GM18858 (cell line): ENCODE measurements at regions not wholly inside any gene's neighbourhood (a gene's known extent, or its start where the extent isn't known, plus 50 kb on each side); places are given as distances from the start of the nearest gene placed in this dataset.
"Not testable (repeated sequence)": the region's sequence is repeated elsewhere in the genome, so short reads cannot be mapped to it uniquely, and the experiment has no call there.

Experiments used
- ATAC-seq: cut with Tn5 transposase; IDR thresholded peaks from one replicate; pipeline ENCODE4 v1.9.1; 2021; ENCODE audit not compliant: unreplicated experiment

GRCh38 chr5:57659886-57660285, 177.3 kb upstream of the ACTBL2 start:
- ATAC-seq = no peak

GRCh38 chr5:57658018-57658417, 175.4 kb upstream of the ACTBL2 start:
- no peak for ATAC-seq

- no peak for ATAC-seq
These were observed 172.6 kb upstream of the ACTBL2 start for GRCh38 chr5:57655228-57655627.

DNA sequence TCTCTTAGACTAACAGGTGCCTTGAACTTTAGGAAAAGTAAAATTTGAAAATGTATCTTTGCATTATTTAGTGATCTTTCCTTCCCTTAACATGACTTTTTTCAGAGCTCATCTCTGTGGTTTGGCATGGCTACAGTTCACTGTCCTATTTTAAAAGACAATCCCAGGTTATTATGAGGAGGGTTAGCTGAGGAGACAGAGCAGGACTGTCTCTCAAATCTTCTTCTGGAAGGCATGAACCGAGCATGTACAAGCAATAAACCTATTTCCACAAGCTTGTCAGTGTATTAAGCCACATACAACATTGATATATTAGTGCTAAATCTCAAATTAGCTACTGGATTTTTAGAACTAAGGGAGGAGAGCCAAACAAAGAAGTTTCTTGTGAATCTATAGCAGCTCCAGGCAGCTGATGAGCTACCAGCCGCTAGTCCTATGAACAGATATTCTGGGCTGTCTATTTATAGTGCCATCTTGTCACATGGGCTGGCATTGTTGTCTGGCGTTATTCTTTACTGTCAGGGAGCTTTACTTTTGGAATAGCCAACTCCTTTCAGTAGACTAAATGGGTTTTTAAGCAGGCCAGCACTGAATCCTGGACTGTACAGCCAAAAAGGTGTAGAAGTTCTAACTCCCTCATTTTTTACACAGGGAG, 171.2 kb upstream of the ACTBL2 start:
- ATAC-seq = no peak

DNA sequence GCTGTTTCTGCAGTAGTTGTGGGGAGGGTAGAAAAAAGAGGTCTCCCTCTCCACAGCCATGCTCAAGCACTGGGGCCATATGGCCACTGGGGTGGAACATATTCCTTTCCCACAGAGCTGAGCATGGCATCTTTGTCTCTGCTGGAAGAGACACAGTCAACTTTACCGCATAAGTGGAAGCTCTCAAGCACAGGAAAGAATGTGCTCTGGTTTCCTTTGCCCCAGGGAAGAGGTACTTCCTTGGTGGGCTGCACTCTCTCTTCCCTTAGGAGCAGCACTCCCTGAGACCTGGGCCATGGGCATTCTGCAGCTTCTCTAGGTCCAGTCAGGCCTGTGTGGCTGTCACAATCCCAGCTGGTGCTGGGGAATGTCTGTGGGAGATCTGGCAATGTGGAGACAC, 168.5 kb upstream of the ACTBL2 start:
- ATAC-seq = no peak

DNA sequence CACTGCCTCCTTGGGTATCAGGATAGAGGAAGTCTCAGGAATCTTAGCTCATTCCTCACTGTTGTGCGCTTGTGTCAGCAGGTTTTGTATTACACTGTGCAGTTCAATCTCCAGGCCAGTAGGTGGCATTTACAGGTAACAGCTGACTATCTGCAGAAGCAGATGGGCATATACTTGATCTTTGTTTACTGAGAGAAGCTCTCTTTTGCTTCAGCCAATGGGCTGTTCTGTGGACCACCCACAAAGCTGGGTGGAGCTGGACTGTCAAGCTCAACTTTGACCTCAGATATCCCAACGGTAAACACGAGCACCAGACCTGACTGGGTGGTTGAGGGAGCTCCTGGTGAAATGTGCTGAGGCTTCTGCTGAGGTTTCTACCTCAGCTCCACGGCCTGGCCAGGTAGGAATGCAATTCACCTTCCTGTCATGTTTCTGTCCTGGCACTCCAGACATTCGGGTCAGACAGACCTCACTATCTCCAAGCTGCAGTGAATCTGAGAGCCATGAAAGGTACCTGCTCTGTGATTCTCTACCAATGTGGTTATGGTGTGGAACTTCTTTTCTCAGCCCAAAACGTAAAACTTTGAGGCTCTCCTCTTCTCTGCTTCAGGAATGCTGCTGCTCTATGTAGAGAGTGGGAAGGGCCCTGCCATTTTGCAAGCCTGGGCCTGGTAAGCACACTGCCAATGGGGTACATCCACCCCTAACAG, 167.9 kb upstream of the ACTBL2 start:
- ATAC-seq = peak; percentile 97

GRCh38 chr5:57642698-57643097, 160.1 kb upstream of the ACTBL2 start:
- ATAC-seq = no peak

- no peak for ATAC-seq
These were observed 159.5 kb upstream of the ACTBL2 start for GRCh38 chr5:57642066-57642465.

DNA sequence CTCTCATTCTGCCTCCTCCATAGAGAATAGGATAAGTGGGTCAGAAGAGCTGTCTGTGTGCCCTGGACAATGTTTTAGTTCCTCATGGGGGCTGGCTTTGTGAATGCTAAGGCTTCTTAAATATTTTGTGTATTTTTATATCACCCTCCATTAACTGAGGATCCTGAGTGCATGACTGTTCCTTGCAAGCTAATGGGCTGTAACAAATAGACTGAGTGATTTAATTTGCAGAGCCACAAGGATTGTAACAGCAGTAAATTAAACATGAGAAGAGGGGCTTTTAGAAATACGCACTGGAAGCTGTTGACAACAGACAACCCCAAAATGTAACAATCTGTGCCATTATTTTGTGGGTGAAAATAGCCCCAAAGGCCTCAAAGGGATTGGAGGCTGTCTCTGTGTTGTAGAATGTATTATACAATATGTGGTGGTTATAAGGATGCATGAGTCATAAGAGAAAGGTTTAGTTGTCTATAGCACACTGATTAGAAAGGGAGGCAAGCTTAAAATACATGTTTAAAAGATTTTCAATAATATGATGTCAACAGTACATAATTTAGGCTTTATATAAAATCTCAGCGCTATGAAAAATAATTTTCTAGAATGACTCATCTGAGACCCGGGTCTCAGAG, 152.7 kb upstream of the ACTBL2 start:
- no peak for ATAC-seq

- ATAC-seq = no peak
These were observed 150.3 kb upstream of the ACTBL2 start for GRCh38 chr5:57632937-57633336.

- not testable (repeated sequence) for ATAC-seq
These were observed 148.5 kb upstream of the ACTBL2 start for GRCh38 chr5:57631139-57631538.

- no peak for ATAC-seq
These were observed 145.1 kb upstream of the ACTBL2 start for GRCh38 chr5:57627661-57628060.

DNA sequence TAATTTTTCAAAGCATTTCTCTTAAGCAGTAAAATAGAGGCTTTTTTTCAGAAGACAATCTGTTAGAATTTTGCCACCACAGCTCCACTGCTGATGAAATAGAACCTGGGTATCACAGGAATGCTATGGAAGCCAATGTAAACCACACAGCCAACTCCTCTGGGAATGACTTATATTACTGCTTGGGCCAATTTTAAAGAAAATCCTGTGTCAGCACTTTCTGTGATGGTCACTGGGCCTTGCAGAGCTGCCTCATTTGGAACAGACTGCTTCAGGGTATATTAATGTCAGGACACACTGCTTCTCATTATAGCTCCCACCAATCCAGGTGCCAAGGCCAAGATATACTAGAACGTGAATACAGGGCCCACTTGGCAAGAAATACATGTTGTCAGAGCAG, 144.1 kb upstream of the ACTBL2 start:
- ATAC-seq = no peak

DNA sequence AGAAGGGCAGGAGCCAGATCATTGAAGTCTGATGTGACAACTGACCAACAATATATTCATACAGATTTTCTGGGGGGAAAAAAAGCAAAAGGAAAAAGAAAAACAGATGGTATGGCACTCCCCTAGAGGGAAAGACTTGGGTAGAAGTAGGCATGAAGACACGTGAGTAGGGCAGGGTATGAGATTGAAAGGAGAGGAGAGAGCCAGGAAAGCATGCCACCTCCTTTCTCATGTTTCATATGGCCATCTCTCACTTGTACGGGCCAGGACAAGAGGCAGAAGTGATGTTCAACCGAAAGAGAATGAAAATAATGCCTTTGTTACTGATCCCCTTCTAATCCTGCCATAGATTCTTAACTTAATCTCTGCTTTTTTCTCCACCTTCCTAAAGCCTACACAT, 139.0 kb upstream of the ACTBL2 start:
- no peak for ATAC-seq

- no peak for ATAC-seq
These were observed 136.3 kb upstream of the ACTBL2 start for GRCh38 chr5:57618767-57619381.

DNA sequence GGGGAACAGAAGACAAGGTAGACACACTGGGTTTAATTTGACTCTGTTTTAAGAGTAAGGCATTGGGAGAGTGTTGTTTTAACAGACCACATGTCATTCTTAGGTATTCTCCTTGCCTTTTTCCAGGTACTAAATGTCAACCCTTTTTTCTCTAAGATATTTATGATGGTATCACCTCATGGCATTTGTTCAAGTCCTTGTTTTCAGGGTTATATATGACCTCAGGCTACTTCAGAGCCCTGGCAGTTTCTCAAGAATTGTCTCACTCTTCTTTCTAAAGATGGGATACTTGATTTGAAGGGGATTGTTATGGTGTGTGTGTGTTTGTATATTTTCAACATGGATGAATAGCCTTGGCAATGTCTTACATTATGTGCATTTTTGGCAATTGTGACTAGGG, 131.1 kb upstream of the ACTBL2 start:
- ATAC-seq = no peak

- no peak for ATAC-seq
These were observed 128.6 kb upstream of the ACTBL2 start for GRCh38 chr5:57611177-57611576.

- ATAC-seq = no peak
These were observed 125.9 kb upstream of the ACTBL2 start for GRCh38 chr5:57608542-57608941.

GRCh38 chr5:57601996-57602395, 119.4 kb upstream of the ACTBL2 start:
- ATAC-seq = no peak

DNA sequence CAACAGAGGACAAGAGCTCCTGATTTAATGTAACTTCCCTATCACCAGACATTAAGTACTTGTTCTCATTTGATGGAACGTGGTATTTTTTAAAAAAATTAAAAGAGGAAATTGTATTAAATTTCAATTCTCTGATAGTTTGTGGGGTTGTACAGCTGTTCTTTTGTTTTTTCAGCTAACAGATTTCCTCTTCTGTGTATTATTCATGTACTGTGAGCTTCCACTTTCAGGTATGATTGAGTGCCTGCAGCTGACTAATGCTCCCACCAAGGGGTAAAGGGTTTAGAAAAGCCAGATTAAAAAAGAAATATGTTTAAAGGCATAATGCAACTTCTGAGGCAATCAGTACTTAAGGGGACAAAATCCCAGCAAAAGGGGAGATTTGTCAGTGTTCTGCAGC, 117.7 kb upstream of the ACTBL2 start:
- ATAC-seq = no peak

DNA sequence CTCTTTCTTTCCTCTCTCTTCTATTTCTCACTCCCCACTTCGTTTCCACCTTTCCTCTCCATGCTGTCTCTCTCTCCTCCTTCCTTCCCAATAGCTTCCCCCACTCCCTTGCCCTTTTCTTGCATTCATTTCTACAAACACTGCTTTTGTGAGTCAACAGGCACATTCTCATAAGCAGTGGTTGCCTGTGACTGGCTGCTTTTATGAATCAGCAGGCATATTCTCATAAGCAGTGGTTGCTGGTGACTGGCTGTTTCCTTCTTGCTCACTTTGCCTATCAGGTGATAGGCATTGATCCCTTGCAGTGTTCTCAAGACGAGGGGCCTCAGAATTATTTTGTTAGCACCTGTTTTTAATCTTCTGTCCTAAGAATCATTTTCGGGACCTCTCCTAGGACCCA, 116.1 kb upstream of the ACTBL2 start:
- no peak for ATAC-seq

GRCh38 chr5:57598097-57598496, 115.5 kb upstream of the ACTBL2 start:
- ATAC-seq = no peak
